GM19043 (cell line): ENCODE measurements at regions not wholly inside any gene's neighbourhood (a gene's known extent, or its start where the extent isn't known, plus 50 kb on each side); places are given as distances from the start of the nearest gene placed in this dataset.
"Not testable (repeated sequence)": the region's sequence is repeated elsewhere in the genome, so short reads cannot be mapped to it uniquely, and the experiment has no call there.

Source experiments
- ATAC-seq: cut with Tn5 transposase; IDR thresholded peaks from one replicate; pipeline ENCODE4 v1.9.1; 2021; ENCODE audit warnings: low read depth; ENCODE audit not compliant: unreplicated experiment

GRCh38 chr18:22691946-22692710 is 241.0 kb upstream of the RBBP8 start:
- no peak for ATAC-seq

GRCh38 chr18:22694954-22695353 is 238.2 kb upstream of the RBBP8 start:
- ATAC-seq: no peak

- no peak for ATAC-seq
Measured at GRCh38 chr18:22695674-22696073, 237.5 kb upstream of the RBBP8 start.

- no peak for ATAC-seq
Measured at GRCh38 chr18:22697561-22697960, 235.6 kb upstream of the RBBP8 start.

- no peak for ATAC-seq
Measured at GRCh38 chr18:22698711-22699110, 234.4 kb upstream of the RBBP8 start.

- no peak for ATAC-seq
Measured at GRCh38 chr18:22699629-22700028, 233.5 kb upstream of the RBBP8 start.

GRCh38 chr18:22700920-22701319 is 232.2 kb upstream of the RBBP8 start:
- ATAC-seq: no peak

GRCh38 chr18:22701326-22701725 is 231.8 kb upstream of the RBBP8 start:
- no peak for ATAC-seq

- ATAC-seq: no peak
Measured at GRCh38 chr18:22701795-22702194, 231.3 kb upstream of the RBBP8 start.

GRCh38 chr18:22702806-22703205 is 230.3 kb upstream of the RBBP8 start:
- ATAC-seq: no peak

GRCh38 chr18:22703883-22704585 is 229.1 kb upstream of the RBBP8 start:
- peak; percentile 78 for ATAC-seq

- ATAC-seq: no peak
Measured at GRCh38 chr18:22704586-22704918, 228.6 kb upstream of the RBBP8 start.

- ATAC-seq: no peak
Measured at GRCh38 chr18:22705328-22705727, 227.8 kb upstream of the RBBP8 start.

- ATAC-seq: not testable (repeated sequence)
Measured at GRCh38 chr18:22706025-22706424, 227.1 kb upstream of the RBBP8 start.

GRCh38 chr18:22709288-22710060 is 223.7 kb upstream of the RBBP8 start:
- no peak for ATAC-seq

- ATAC-seq: no peak
Measured at GRCh38 chr18:22710673-22711191, 222.4 kb upstream of the RBBP8 start.

- ATAC-seq: no peak
Measured at GRCh38 chr18:22711192-22711685, 221.9 kb upstream of the RBBP8 start.

- no peak for ATAC-seq
Measured at GRCh38 chr18:22713511-22713910, 219.6 kb upstream of the RBBP8 start.

GRCh38 chr18:22717536-22717935 is 215.6 kb upstream of the RBBP8 start:
- ATAC-seq: not testable (repeated sequence)

GRCh38 chr18:22723221-22723620 is 209.9 kb upstream of the RBBP8 start:
- ATAC-seq: no peak

- no peak for ATAC-seq
Measured at GRCh38 chr18:22723773-22724172, 209.4 kb upstream of the RBBP8 start.
